HEK293 (cell line): ENCODE measurements at regions not wholly inside any gene's neighbourhood (a gene's known extent, or its start where the extent isn't known, plus 50 kb on each side); places are given as distances from the start of the nearest gene placed in this dataset.

Experiments
- CTCF ChIA-PET: fragments of 350-600 bp; formaldehyde crosslinking; extraction: SDS; loops from one replicate; lab custom pipeline; 2021; ENCODE audit warnings: antibody characterized with exemption; lab: Yijun Ruan, JAX
- POLR2A ChIA-PET: fragments of 300-600 bp; formaldehyde crosslinking; extraction: SDS; loops from one replicate; lab custom pipeline; 2020; ENCODE audit warnings: antibody characterized with exemption, inconsistent platforms; lab: Yijun Ruan, JAX
- H3K27ac ChIP-seq: fragments of 200-500 bp; sonication (Bioruptor generic); 2 replicates; pipeline ENCODE4 v1.5.1; 2014; ENCODE audit warnings: low read depth, low read length, control low read depth, inconsistent platforms; ENCODE audit errors: extremely low read depth
- H3K36me3 ChIP-seq, 2 experiments: fragments of 200-500 bp in 1 of 2; sonication (Bioruptor generic) in 1 of 2; 1 replicate in 1 of 2; 2 replicates in 1 of 2; pipeline ENCODE4 v1.5.1; 2014 to 2017; ENCODE audit warnings: inconsistent platforms in 2 of 2, low read length in 2 of 2; ENCODE audit not compliant: control insufficient read depth in 2 of 2, insufficient read depth in 1 of 2
- H3K4me1 ChIP-seq: fragments of 200-500 bp; sonication (Bioruptor generic); 2 replicates; pipeline ENCODE4 v1.5.1; 2014; ENCODE audit warnings: mild to moderate bottlenecking, low read length, inconsistent platforms; ENCODE audit not compliant: control insufficient read depth, insufficient read depth
- H3K4me3 ChIP-seq: 2 replicates; pipeline ENCODE4 v1.5.1; 2011; ENCODE audit warnings: low read depth, mild to moderate bottlenecking, control low read depth, low read length, moderate library complexity
- H3K9me3 ChIP-seq: fragments of 200-500 bp; sonication (Bioruptor generic); 2 replicates; pipeline ENCODE4 v1.5.1; 2014; ENCODE audit warnings: low read depth, low read length, inconsistent platforms; ENCODE audit not compliant: control insufficient read depth, insufficient read depth
- ATF2 ChIP-seq: fragments of 450-650 bp; formaldehyde crosslinking; IDR thresholded peaks from 2 replicates; pipeline ENCODE4 v1.5.1; 2016; ENCODE audit warnings: missing biosample characterization, missing genetic modification characterization, low read depth
- GLIS2 ChIP-seq: fragments of 450-650 bp; formaldehyde crosslinking; IDR thresholded peaks from 2 replicates; pipeline ENCODE4 v1.5.1; 2016; ENCODE audit warnings: missing biosample characterization, missing genetic modification characterization
- KLF9 ChIP-seq: fragments of 450-650 bp; formaldehyde crosslinking; IDR thresholded peaks from 2 replicates; pipeline ENCODE4 v1.5.1; 2016; ENCODE audit warnings: missing biosample characterization, missing genetic modification characterization, low read depth
- PRDM10 ChIP-seq: fragments of 450-650 bp; formaldehyde crosslinking; IDR thresholded peaks from 2 replicates; pipeline ENCODE4 v1.5.1; 2016; ENCODE audit warnings: missing biosample characterization, missing genetic modification characterization
- PRDM2 ChIP-seq: fragments of 450-650 bp; formaldehyde crosslinking; IDR thresholded peaks from 2 replicates; pipeline ENCODE4 v1.5.1; 2016; ENCODE audit warnings: missing biosample characterization, missing genetic modification characterization, borderline replicate concordance
- REPIN1 ChIP-seq: fragments of 450-650 bp; formaldehyde crosslinking; IDR thresholded peaks from 2 replicates; pipeline ENCODE4 v1.5.1; 2017; ENCODE audit warnings: missing biosample characterization, missing genetic modification characterization, low read depth
- ZBTB21 ChIP-seq: fragments of 450-650 bp; formaldehyde crosslinking; IDR thresholded peaks from 2 replicates; pipeline ENCODE4 v1.5.1; 2017; ENCODE audit warnings: missing biosample characterization, missing genetic modification characterization
- ZEB2 ChIP-seq: fragments of 450-650 bp; formaldehyde crosslinking; IDR thresholded peaks from 2 replicates; pipeline ENCODE4 v1.5.1; 2016; ENCODE audit warnings: missing biosample characterization, missing genetic modification characterization
- ZNF23 ChIP-seq: fragments of 450-650 bp; formaldehyde crosslinking; IDR thresholded peaks from 2 replicates; pipeline ENCODE4 v1.5.1; 2016; ENCODE audit warnings: missing biosample characterization, missing genetic modification characterization, borderline replicate concordance
- ZNF266 ChIP-seq: fragments of 450-650 bp; formaldehyde crosslinking; IDR thresholded peaks from 2 replicates; pipeline ENCODE4 v1.5.1; 2016; ENCODE audit warnings: missing biosample characterization, missing genetic modification characterization, low read depth
- ZNF350 ChIP-seq: fragments of 450-650 bp; formaldehyde crosslinking; IDR thresholded peaks from 2 replicates; pipeline ENCODE4 v1.5.0; 2017; ENCODE audit warnings: missing biosample characterization, mild to moderate bottlenecking, missing genetic modification characterization
- ZNF391 ChIP-seq: fragments of 450-650 bp; formaldehyde crosslinking; IDR thresholded peaks from 2 replicates; pipeline ENCODE4 v1.5.1; 2016; ENCODE audit warnings: low read depth, missing biosample characterization, missing genetic modification characterization, borderline replicate concordance
- ZNF501 ChIP-seq: fragments of 450-650 bp; formaldehyde crosslinking; IDR thresholded peaks from 2 replicates; pipeline ENCODE4 v1.5.1; 2016; ENCODE audit warnings: missing biosample characterization, missing genetic modification characterization
- ZNF521 ChIP-seq: fragments of 450-650 bp; formaldehyde crosslinking; IDR thresholded peaks from 2 replicates; pipeline ENCODE4 v1.5.1; 2017; ENCODE audit warnings: missing biosample characterization, mild to moderate bottlenecking, missing genetic modification characterization
- ZNF530 ChIP-seq: fragments of 450-650 bp; formaldehyde crosslinking; IDR thresholded peaks from 2 replicates; pipeline ENCODE4 v1.5.1; 2016; ENCODE audit warnings: low read depth, missing biosample characterization, missing genetic modification characterization
- ZNF585B ChIP-seq: fragments of 450-650 bp; formaldehyde crosslinking; IDR thresholded peaks from 2 replicates; pipeline ENCODE4 v1.5.1; 2016; ENCODE audit warnings: missing biosample characterization, missing genetic modification characterization
- ZNF621 ChIP-seq: fragments of 450-650 bp; formaldehyde crosslinking; IDR thresholded peaks from 2 replicates; pipeline ENCODE4 v1.5.1; 2017; ENCODE audit warnings: missing biosample characterization, missing genetic modification characterization
- ZNF660 ChIP-seq: fragments of 450-650 bp; IDR thresholded peaks from 2 replicates; pipeline ENCODE4 v1.5.1; 2018; ENCODE audit warnings: missing biosample characterization, mild to moderate bottlenecking, missing genetic modification characterization
- ZNF664 ChIP-seq: fragments of 450-650 bp; formaldehyde crosslinking; IDR thresholded peaks from 2 replicates; pipeline ENCODE4 v1.5.1; 2016; ENCODE audit warnings: missing biosample characterization, missing genetic modification characterization
- ZNF670 ChIP-seq: fragments of 450-650 bp; formaldehyde crosslinking; IDR thresholded peaks from 2 replicates; pipeline ENCODE4 v1.5.1; 2016; ENCODE audit warnings: missing biosample characterization, missing genetic modification characterization, low read depth
- ZSCAN5A ChIP-seq: fragments of 450-650 bp; formaldehyde crosslinking; IDR thresholded peaks from 2 replicates; pipeline ENCODE4 v1.5.1; 2016; ENCODE audit warnings: missing biosample characterization, missing genetic modification characterization

- Histone ChIP-seq H3K9me3 (no peaks in the 10 kb centered on the region), H3K4me3 (no peak overlapping the region), H3K4me1 (no peaks in the 10 kb centered on the region), H3K36me3 (no peaks in the 10 kb centered on the region), H3K27ac (no peak overlapping the region)
- ChIA-PET CTCF (interaction anchor here (1.0 kb wide), 1 partner anchor 10 kb away, joined by 3 read pairs; no protein-coding TSS in a partner anchor), POLR2A (no interaction called here)
- TF ChIP-seq ZNF350 (tag by site-specific recombination) (no peak), ZNF23 (no peak), ZSCAN5A (tag by site-specific recombination) (no peak), ZNF585B (no peak), ZNF664 (tag by site-specific recombination) (no peak), ZBTB21 (tag by site-specific recombination) (no peak), REPIN1 (tag by site-specific recombination) (no peak)
Observed at GRCh38 chr1:22376546-22376945, 75.1 kb upstream of the ZBTB40 start.

- TF ChIP-seq ZNF670 (tag by site-specific recombination) (no peak), ZNF530 (tag by site-specific recombination) (no peak), ATF2 (no peak), PRDM10 (tag by site-specific recombination) (no peak), ZNF501 (tag by site-specific recombination) (no peak), ZEB2 (no peak), ZNF391 (tag by site-specific recombination) (no peak), ZNF266 (tag by site-specific recombination) (no peak), ZNF621 (tag by site-specific recombination) (no peak)
- TF ChIP-seq, all 188 proteins: peak for 0
- Histone ChIP-seq H3K4me1 (no peaks in the 10 kb centered on the region), H3K4me3 (no peak overlapping the region), H3K27ac (no peak overlapping the region), H3K9me3 (no peaks in the 10 kb centered on the region), H3K36me3 (no peaks in the 10 kb centered on the region)
- POLR2A ChIA-PET: no interaction called here
- CTCF ChIA-PET: interaction anchor here (1.0 kb wide), 1 partner anchor 9 kb away, joined by 3 read pairs; no protein-coding TSS in a partner anchor
Observed at GRCh38 chr1:22376976-22377375, 74.7 kb upstream of the ZBTB40 start.

GRCh38 chr1:22379566-22379965 is 72.1 kb upstream of the ZBTB40 start:
- CTCF ChIA-PET: no interaction called here
- TF ChIP-seq ZNF660 (tag by site-specific recombination): no peak
- no peak for TF ChIP-seq PRDM2
- TF ChIP-seq ZNF521: no peak
- TF ChIP-seq GLIS2 (tag by site-specific recombination): no peak
- TF ChIP-seq KLF9 (tag by site-specific recombination): no peak

More at GRCh38 chr1:22379566-22379965, 72.1 kb upstream of the ZBTB40 start:
- Histone ChIP-seq H3K27ac (no peak overlapping the region), H3K9me3 (no peaks in the 10 kb centered on the region), H3K4me1 (no peaks in the 10 kb centered on the region), H3K4me3 (no peak overlapping the region), H3K36me3 (no peaks in the 10 kb centered on the region)
- POLR2A ChIA-PET: no interaction called here
